ENCODE measurements at regions not wholly inside any gene's neighbourhood (a gene's known extent, or its start where the extent isn't known, plus 50 kb on each side); places are given as distances from the start of the nearest gene placed in this dataset.

DNA sequence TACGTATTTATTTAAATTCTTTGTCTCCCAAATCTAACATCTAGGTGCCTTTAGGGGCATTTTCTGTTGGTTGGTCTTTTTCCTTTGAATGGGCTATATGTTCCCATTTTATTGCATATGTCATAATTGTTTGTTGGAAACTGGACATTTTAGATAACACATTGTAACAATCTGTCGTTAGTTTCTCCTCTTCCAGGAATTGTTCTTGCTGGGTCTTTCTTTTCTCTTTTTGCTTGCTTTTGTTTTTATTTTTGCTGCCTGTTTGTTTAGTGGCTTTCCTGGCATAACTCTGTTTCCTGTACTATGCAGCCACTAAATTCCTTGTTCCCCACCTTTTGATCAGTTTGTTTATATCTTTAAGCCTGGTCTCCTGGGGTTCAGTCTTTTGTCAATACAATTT lies 244.3 kb upstream of the RTL1 start:
- CTCF ChIA-PET: no interaction called here
- Histone ChIP-seq H3K9me2 (no peaks in the 10 kb centered on the region), H3K4me3 (ENCODE audit: low read depth in 2 of 2, low read length in 1 of 2) (no peak overlapping the region), H3K27me3 (ENCODE audit: insufficient read depth) (no peaks in the 10 kb centered on the region), H3F3A (replicated peaks; ENCODE audit: insufficient read depth) (no peaks in the 10 kb centered on the region), H3K79me2 (ENCODE audit: insufficient read depth) (no peaks in the 10 kb centered on the region), H3K27ac (ENCODE audit: low read depth in 2 of 2, low read length in 1 of 2) (no peak overlapping the region), H3K9ac (no peak overlapping the region), H3K4me2 (no peak overlapping the region), H3K36me3 (replicated peaks in 1 of 2; ENCODE audit: control insufficient read depth in 1 of 2, insufficient read depth in 2 of 2, low read length in 1 of 2) (no peaks in the 10 kb centered on the region), H4K20me1 (ENCODE audit: insufficient read depth) (no peaks in the 10 kb centered on the region), H3K9me3 (no peaks in the 10 kb centered on the region), H2AFZ (ENCODE audit: low read depth) (no peak overlapping the region), H3K4me1 (ENCODE audit: control insufficient read depth in 1 of 2, insufficient read depth in 2 of 2, low read depth in 1 of 2, low read length in 1 of 2) (peaks cover 0 to 12% of the 10 kb centered on the region in 2 experiments; a peak in 1 of 4 replicates)
- 37% methylated on average over 2 of the region's 2 CpGs for WGBS (ENCODE audit: low lambda C conversion rate)
- no peak for TF ChIP-seq NFIC (IDR thresholded peaks at IDR 0.05; ENCODE audit: borderline replicate concordance)
- TF ChIP-seq, protein P1, sequence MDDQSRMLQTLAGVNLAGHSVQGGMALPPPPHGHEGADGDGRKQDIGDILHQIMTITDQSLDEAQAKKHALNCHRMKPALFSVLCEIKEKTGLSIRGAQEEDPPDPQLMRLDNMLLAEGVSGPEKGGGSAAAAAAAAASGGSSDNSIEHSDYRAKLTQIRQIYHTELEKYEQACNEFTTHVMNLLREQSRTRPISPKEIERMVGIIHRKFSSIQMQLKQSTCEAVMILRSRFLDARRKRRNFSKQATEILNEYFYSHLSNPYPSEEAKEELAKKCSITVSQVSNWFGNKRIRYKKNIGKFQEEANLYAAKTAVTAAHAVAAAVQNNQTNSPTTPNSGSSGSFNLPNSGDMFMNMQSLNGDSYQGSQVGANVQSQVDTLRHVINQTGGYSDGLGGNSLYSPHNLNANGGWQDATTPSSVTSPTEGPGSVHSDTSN (IDR thresholded peaks at IDR 0.05): no peak
- no peak for TF ChIP-seq FOSL2 (IDR thresholded peaks at IDR 0.05; ENCODE audit: borderline replicate concordance, low read depth)
- TF ChIP-seq RAD21 (IDR thresholded peaks at IDR 0.05; ENCODE audit: low read length): no peak
- TF ChIP-seq, protein P2, sequence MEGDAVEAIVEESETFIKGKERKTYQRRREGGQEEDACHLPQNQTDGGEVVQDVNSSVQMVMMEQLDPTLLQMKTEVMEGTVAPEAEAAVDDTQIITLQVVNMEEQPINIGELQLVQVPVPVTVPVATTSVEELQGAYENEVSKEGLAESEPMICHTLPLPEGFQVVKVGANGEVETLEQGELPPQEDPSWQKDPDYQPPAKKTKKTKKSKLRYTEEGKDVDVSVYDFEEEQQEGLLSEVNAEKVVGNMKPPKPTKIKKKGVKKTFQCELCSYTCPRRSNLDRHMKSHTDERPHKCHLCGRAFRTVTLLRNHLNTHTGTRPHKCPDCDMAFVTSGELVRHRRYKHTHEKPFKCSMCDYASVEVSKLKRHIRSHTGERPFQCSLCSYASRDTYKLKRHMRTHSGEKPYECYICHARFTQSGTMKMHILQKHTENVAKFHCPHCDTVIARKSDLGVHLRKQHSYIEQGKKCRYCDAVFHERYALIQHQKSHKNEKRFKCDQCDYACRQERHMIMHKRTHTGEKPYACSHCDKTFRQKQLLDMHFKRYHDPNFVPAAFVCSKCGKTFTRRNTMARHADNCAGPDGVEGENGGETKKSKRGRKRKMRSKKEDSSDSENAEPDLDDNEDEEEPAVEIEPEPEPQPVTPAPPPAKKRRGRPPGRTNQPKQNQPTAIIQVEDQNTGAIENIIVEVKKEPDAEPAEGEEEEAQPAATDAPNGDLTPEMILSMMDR (IDR thresholded peaks at IDR 0.05): no peak
- TF ChIP-seq, protein P3, sequence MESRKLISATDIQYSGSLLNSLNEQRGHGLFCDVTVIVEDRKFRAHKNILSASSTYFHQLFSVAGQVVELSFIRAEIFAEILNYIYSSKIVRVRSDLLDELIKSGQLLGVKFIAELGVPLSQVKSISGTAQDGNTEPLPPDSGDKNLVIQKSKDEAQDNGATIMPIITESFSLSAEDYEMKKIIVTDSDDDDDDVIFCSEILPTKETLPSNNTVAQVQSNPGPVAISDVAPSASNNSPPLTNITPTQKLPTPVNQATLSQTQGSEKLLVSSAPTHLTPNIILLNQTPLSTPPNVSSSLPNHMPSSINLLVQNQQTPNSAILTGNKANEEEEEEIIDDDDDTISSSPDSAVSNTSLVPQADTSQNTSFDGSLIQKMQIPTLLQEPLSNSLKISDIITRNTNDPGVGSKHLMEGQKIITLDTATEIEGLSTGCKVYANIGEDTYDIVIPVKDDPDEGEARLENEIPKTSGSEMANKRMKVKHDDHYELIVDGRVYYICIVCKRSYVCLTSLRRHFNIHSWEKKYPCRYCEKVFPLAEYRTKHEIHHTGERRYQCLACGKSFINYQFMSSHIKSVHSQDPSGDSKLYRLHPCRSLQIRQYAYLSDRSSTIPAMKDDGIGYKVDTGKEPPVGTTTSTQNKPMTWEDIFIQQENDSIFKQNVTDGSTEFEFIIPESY (IDR thresholded peaks at IDR 0.05; ENCODE audit: borderline replicate concordance, low read depth): no peak
- TF ChIP-seq MXI1 (IDR thresholded peaks at IDR 0.05; ENCODE audit: low read depth, low read length): no peak
- TF ChIP-seq TEAD4 (IDR thresholded peaks at IDR 0.05; ENCODE audit: borderline replicate concordance, insufficient read depth): no peak
- TF ChIP-seq NRF1 (IDR thresholded peaks at IDR 0.05; ENCODE audit: low read depth, low read length): no peak
- TF ChIP-seq GABPA (IDR thresholded peaks at IDR 0.05; ENCODE audit: low read depth): no peak
- TF ChIP-seq POLR2AphosphoS5 (IDR thresholded peaks at IDR 0.05; ENCODE audit: low read depth, low read length): no peak
- TF ChIP-seq, protein P4, sequence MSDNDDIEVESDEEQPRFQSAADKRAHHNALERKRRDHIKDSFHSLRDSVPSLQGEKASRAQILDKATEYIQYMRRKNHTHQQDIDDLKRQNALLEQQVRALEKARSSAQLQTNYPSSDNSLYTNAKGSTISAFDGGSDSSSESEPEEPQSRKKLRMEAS (IDR thresholded peaks at IDR 0.05; ENCODE audit: low read depth): no peak
- TF ChIP-seq EZH2phosphoT487 (IDR thresholded peaks at IDR 0.05; ENCODE audit: borderline replicate concordance, low read depth): no peak
- TF ChIP-seq TCF12 (IDR thresholded peaks at IDR 0.05): no peak
- POLR2A ChIA-PET: interaction anchor here (0.6 kb wide), 1 partner anchor 73 kb away, joined by 3 read pairs; no protein-coding TSS in a partner anchor
- DNase-seq: no peak

Data from SK-N-SH (cell line).